ENCODE measurements at regions not wholly inside any gene's neighbourhood (a gene's known extent, or its start where the extent isn't known, plus 50 kb on each side); places are given as distances from the start of the nearest gene placed in this dataset.

- Histone ChIP-seq H3K4me1 (no peaks in the 10 kb centered on the region), H3K27me3 (no peaks in the 10 kb centered on the region), H3K27ac (no peak overlapping the region), H3K4me3 (no peak overlapping the region), H3K9me3 (no peaks in the 10 kb centered on the region), H3K36me3 (replicated peaks in 1 of 2; ENCODE audit: insufficient read depth in 1 of 2, low read depth in 2 of 2) (no peaks in the 10 kb centered on the region)
- TF ChIP-seq CTCF (IDR thresholded peaks at IDR 0.05) (no peak), POLR2A (IDR thresholded peaks at IDR 0.05) (no peak)
- intact Hi-C loops (cut with DNase I): no loop called here
- DNase-seq (no peak), ATAC-seq (no peak)
- WGBS, 2 donors: 55 to 62% methylated on average over 2 of the region's 2 CpGs
Observed at GRCh38 chr3:115438799-115439198, 184.5 kb upstream of the GAP43 start.

- intact Hi-C loops (cut with DNase I): no loop called here
- WGBS, 2 donors: 88 to 91% methylated on average over 3 of the region's 3 CpGs
- no peak for TF ChIP-seq CTCF (IDR thresholded peaks at IDR 0.05)
- no peak for TF ChIP-seq POLR2A (IDR thresholded peaks at IDR 0.05)
Observed at GRCh38 chr3:115445559-115445958, 177.8 kb upstream of the GAP43 start.

GRCh38 chr3:115448851-115449250 lies 174.5 kb upstream of the GAP43 start:
- Histone ChIP-seq H3K4me1 (no peaks in the 10 kb centered on the region), H3K27ac (no peak overlapping the region), H3K27me3 (no peaks in the 10 kb centered on the region), H3K36me3 (replicated peaks in 1 of 2; ENCODE audit: insufficient read depth in 1 of 2, low read depth in 2 of 2) (no peaks in the 10 kb centered on the region), H3K9me3 (no peaks in the 10 kb centered on the region), H3K4me3 (no peak overlapping the region)
- TF ChIP-seq CTCF (IDR thresholded peaks at IDR 0.05): no peak
- no peak for TF ChIP-seq POLR2A (IDR thresholded peaks at IDR 0.05)
- 45 to 47% methylated on average over 2 of the region's 2 CpGs for WGBS, 2 donors
- ATAC-seq (no peak), DNase-seq (no peak)
- intact Hi-C loops (cut with DNase I): no loop called here

More at GRCh38 chr3:115445559-115445958, 177.8 kb upstream of the GAP43 start:
- no peak overlapping the region for H3K27ac ChIP-seq
- ATAC-seq (no peak), DNase-seq (no peak)
- H3K4me1 ChIP-seq: no peaks in the 10 kb centered on the region
- H3K9me3 ChIP-seq: no peaks in the 10 kb centered on the region
- H3K36me3 ChIP-seq (replicated peaks in 1 of 2; ENCODE audit: insufficient read depth in 1 of 2, low read depth in 2 of 2): no peaks in the 10 kb centered on the region
- no peaks in the 10 kb centered on the region for H3K27me3 ChIP-seq
- H3K4me3 ChIP-seq: no peak overlapping the region

- Histone ChIP-seq H3K9me3 (no peaks in the 10 kb centered on the region), H3K36me3 (replicated peaks in 1 of 2; ENCODE audit: insufficient read depth in 1 of 2, low read depth in 2 of 2) (no peaks in the 10 kb centered on the region), H3K27me3 (no peaks in the 10 kb centered on the region), H3K4me1 (no peaks in the 10 kb centered on the region), H3K27ac (no peak overlapping the region), H3K4me3 (no peak overlapping the region)
- no peak for TF ChIP-seq POLR2A (IDR thresholded peaks at IDR 0.05)
- no peak for TF ChIP-seq CTCF (IDR thresholded peaks at IDR 0.05)
- WGBS, 2 donors: 52 to 60% methylated on average over 4 of the region's 4 CpGs
- intact Hi-C loops (cut with DNase I): no loop called here
- ATAC-seq: no peak
- DNase-seq: no peak
Observed at GRCh38 chr3:115450036-115450435, 173.3 kb upstream of the GAP43 start.

GRCh38 chr3:115464036-115464435 lies 159.3 kb upstream of the GAP43 start:
- TF ChIP-seq CTCF (IDR thresholded peaks at IDR 0.05): no peak
- no peak for TF ChIP-seq POLR2A (IDR thresholded peaks at IDR 0.05)
- Histone ChIP-seq H3K27me3 (no peaks in the 10 kb centered on the region), H3K36me3 (replicated peaks in 1 of 2; ENCODE audit: insufficient read depth in 1 of 2, low read depth in 2 of 2) (no peaks in the 10 kb centered on the region), H3K27ac (no peak overlapping the region), H3K4me1 (no peaks in the 10 kb centered on the region), H3K9me3 (no peaks in the 10 kb centered on the region), H3K4me3 (no peak overlapping the region)
- intact Hi-C loops (cut with DNase I): no loop called here
- ATAC-seq (no peak), DNase-seq (no peak)
- 33 to 39% methylated on average over 2 of the region's 2 CpGs for WGBS, 2 donors
